ENCODE measurements at regions not wholly inside any gene's neighbourhood (a gene's known extent, or its start where the extent isn't known, plus 50 kb on each side); places are given as distances from the start of the nearest gene placed in this dataset.

- no peak overlapping the region for H3K27ac ChIP-seq (ENCODE audit: extremely low read length, insufficient read depth, low read length)
- H3K79me2 ChIP-seq (ENCODE audit: insufficient read depth, low read length), result no peaks in the 10 kb centered on the region
- no peaks in the 10 kb centered on the region for H3K27me3 ChIP-seq (ENCODE audit: control insufficient read depth in 1 of 2, insufficient read depth in 2 of 2, low read length in 2 of 2)
- no peaks in the 10 kb centered on the region for H3K4me1 ChIP-seq (ENCODE audit: insufficient read depth, low read length)
- WGBS (ENCODE audit: low lambda C conversion rate), result under 1% methylated on average over 5 of the region's 5 CpGs
- FAIRE-seq (no peak), ATAC-seq (no peak), DNase-seq (ENCODE audit: low spot score) (no peak)
- in situ Hi-C loops (cut with HindIII; ENCODE audit: extremely low pct_ligation_motif_present, low pct_unique_long_range_greater_than_20kb), result no loop called here
- no peaks in the 10 kb centered on the region for H4K20me1 ChIP-seq (ENCODE audit: insufficient read depth, low read length)
- H3K4me3 ChIP-seq (replicated peaks in 1 of 3; ENCODE audit: insufficient read depth in 1 of 3, low read depth in 2 of 3, low read length in 3 of 3), result no peak overlapping the region
- H3K9ac ChIP-seq (ENCODE audit: insufficient read depth, low read depth, low read length), result no peak overlapping the region
- H3K36me3 ChIP-seq (replicated peaks in 1 of 2; ENCODE audit: control insufficient read depth in 1 of 2, insufficient read depth in 2 of 2, low read length in 2 of 2), result no peaks in the 10 kb centered on the region
- CTCF ChIA-PET (ENCODE audit: low intra/inter-chr PET ratio, low total read pairs), result no interaction called here
- no peak overlapping the region for H2AFZ ChIP-seq (ENCODE audit: low read length)
- no peaks in the 10 kb centered on the region for H3K9me3 ChIP-seq (ENCODE audit: low read length)
- no peak overlapping the region for H3K4me2 ChIP-seq (ENCODE audit: low read depth, low read length)
- intact Hi-C loops (cut with micrococcal nuclease; ENCODE audit: unreplicated experiment), result no loop called here
- BruUV-seq (replicated peaks), result no TSS peak
- POLR2A ChIA-PET, result no interaction called here
- TF ChIP-seq ZNF577 (CRISPR knock-in tag; IDR thresholded peaks at IDR 0.05; ENCODE audit: borderline replicate concordance, low read depth) (no peak), MATR3 (CRISPR knock-in tag; IDR thresholded peaks at IDR 0.05) (no peak), JUNB (CRISPR knock-in tag; IDR thresholded peaks at IDR 0.05; ENCODE audit: borderline replicate concordance) (no peak), ZNF609 (CRISPR knock-in tag; IDR thresholded peaks at IDR 0.05; ENCODE audit: borderline replicate concordance) (no peak), PLSCR1 (CRISPR knock-in tag; IDR thresholded peaks at IDR 0.05; ENCODE audit: borderline replicate concordance) (no peak), MNT (IDR thresholded peaks at IDR 0.05) (no peak), KLF9 (CRISPR knock-in tag; IDR thresholded peaks at IDR 0.05; ENCODE audit: low read depth) (no peak), ZNF446 (CRISPR knock-in tag; IDR thresholded peaks at IDR 0.05) (no peak), NPAS2 (CRISPR knock-in tag; IDR thresholded peaks at IDR 0.05; ENCODE audit: borderline replicate concordance) (no peak), TAF1 (CRISPR knock-in tag; IDR thresholded peaks at IDR 0.05) (no peak), ZNF703 (CRISPR knock-in tag; IDR thresholded peaks at IDR 0.05; ENCODE audit: borderline replicate concordance) (no peak)
- TF ChIP-seq, protein P1, sequence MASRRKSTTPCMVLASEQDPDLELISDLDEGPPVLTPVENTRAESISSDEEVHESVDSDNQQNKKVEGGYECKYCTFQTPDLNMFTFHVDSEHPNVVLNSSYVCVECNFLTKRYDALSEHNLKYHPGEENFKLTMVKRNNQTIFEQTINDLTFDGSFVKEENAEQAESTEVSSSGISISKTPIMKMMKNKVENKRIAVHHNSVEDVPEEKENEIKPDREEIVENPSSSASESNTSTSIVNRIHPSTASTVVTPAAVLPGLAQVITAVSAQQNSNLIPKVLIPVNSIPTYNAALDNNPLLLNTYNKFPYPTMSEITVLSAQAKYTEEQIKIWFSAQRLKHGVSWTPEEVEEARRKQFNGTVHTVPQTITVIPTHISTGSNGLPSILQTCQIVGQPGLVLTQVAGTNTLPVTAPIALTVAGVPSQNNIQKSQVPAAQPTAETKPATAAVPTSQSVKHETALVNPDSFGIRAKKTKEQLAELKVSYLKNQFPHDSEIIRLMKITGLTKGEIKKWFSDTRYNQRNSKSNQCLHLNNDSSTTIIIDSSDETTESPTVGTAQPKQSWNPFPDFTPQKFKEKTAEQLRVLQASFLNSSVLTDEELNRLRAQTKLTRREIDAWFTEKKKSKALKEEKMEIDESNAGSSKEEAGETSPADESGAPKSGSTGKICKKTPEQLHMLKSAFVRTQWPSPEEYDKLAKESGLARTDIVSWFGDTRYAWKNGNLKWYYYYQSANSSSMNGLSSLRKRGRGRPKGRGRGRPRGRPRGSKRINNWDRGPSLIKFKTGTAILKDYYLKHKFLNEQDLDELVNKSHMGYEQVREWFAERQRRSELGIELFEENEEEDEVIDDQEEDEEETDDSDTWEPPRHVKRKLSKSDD (CRISPR knock-in tag; IDR thresholded peaks at IDR 0.05; ENCODE audit: low read depth), result no peak
- TF ChIP-seq, protein P2, sequence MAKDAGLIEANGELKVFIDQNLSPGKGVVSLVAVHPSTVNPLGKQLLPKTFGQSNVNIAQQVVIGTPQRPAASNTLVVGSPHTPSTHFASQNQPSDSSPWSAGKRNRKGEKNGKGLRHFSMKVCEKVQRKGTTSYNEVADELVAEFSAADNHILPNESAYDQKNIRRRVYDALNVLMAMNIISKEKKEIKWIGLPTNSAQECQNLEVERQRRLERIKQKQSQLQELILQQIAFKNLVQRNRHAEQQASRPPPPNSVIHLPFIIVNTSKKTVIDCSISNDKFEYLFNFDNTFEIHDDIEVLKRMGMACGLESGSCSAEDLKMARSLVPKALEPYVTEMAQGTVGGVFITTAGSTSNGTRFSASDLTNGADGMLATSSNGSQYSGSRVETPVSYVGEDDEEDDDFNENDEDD (CRISPR knock-in tag; IDR thresholded peaks at IDR 0.05; ENCODE audit: borderline replicate concordance), result no peak
Measured at GRCh38 chr2:213216461-213216860, 65.0 kb upstream of the IKZF2 start.
